ENCODE measurements at regions not wholly inside any gene's neighbourhood (a gene's known extent, or its start where the extent isn't known, plus 50 kb on each side); places are given as distances from the start of the nearest gene placed in this dataset.

DNA sequence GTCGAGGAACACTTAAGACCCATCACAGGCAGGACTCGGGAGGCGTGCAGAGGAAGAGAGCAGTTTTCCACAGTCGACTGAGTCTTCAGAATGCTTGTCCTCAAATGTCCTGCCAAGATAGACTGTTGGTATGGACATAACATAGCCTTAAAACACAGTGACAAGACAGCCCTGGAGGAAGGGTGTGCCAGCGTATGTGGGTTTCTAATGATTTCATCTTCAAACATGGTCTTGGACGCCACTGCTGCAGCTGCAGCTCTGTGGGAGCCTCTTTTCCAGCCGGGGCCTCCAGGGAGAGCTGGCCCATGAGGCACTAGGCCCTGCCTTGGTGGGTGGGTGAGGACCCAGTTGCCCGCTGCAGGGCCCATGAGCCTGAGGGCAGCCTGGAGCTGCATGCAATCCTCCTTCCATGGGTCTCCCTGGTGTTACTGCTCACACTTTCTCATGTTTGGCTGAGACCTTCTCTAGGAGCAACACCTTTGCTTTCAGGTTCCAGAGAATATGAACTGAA lies 198.6 kb downstream of the KLF13 start:
- Histone ChIP-seq H3K27me3 (replicated peaks; ENCODE audit: insufficient read depth) (no peaks in the 10 kb centered on the region), H3K4me2 (ENCODE audit: unreplicated experiment) (no peak overlapping the region), H2AFZ (no peak overlapping the region), H3K9ac (no peak overlapping the region), H3K79me2 (ENCODE audit: insufficient read depth) (no peaks in the 10 kb centered on the region), H4K20me1 (ENCODE audit: insufficient read depth) (no peaks in the 10 kb centered on the region), H3K36me3 (ENCODE audit: low read depth) (no peaks in the 10 kb centered on the region), H3K9me3 (ENCODE audit: low read depth) (no peaks in the 10 kb centered on the region), H3F3A (ENCODE audit: insufficient read depth) (no peaks in the 10 kb centered on the region), H3K4me3 (no peak overlapping the region), H3K9me2 (ENCODE audit: insufficient read depth) (no peaks in the 10 kb centered on the region), H3K4me1 (ENCODE audit: insufficient read depth) (no peaks in the 10 kb centered on the region), H3K27ac (no peak overlapping the region)
- 32 to 38% methylated on average over 8 of the region's 8 CpGs for WGBS, 2 experiments (ENCODE audit: low coverage in 1 of 2, low lambda C conversion rate in 2 of 2, missing lambda C conversion rate in 2 of 2)
- DNase-seq, result no peak
- in situ Hi-C loops (cut with MboI), result no loop called here
- no peak for TF ChIP-seq EZH2phosphoT487 (IDR thresholded peaks at IDR 0.05; ENCODE audit: insufficient read depth, low read depth)
- no peak for TF ChIP-seq EZH2 (IDR thresholded peaks at IDR 0.05; ENCODE audit: insufficient read depth, poor library complexity, severe bottlenecking)

- no peaks in the 10 kb centered on the region for H3K79me2 ChIP-seq (ENCODE audit: insufficient read depth)
- H3K9me3 ChIP-seq (ENCODE audit: low read depth), result no peaks in the 10 kb centered on the region
- no peak for TF ChIP-seq EZH2phosphoT487 (IDR thresholded peaks at IDR 0.05; ENCODE audit: insufficient read depth, low read depth)
- no peak for TF ChIP-seq EZH2 (IDR thresholded peaks at IDR 0.05; ENCODE audit: insufficient read depth, poor library complexity, severe bottlenecking)
- H3K4me3 ChIP-seq, result no peak overlapping the region
- no peak overlapping the region for H2AFZ ChIP-seq
- no peaks in the 10 kb centered on the region for H3K4me1 ChIP-seq (ENCODE audit: insufficient read depth)
- H3K36me3 ChIP-seq (ENCODE audit: low read depth), result no peaks in the 10 kb centered on the region
- DNase-seq, result no peak
- H3F3A ChIP-seq (ENCODE audit: insufficient read depth), result no peaks in the 10 kb centered on the region
- 60 to 68% methylated on average over 17 to 18 of the region's 18 CpGs for WGBS, 2 experiments (ENCODE audit: low coverage in 1 of 2, low lambda C conversion rate in 2 of 2, missing lambda C conversion rate in 2 of 2)
- in situ Hi-C loops (cut with MboI), result no loop called here
- no peak overlapping the region for H3K9ac ChIP-seq
- no peaks in the 10 kb centered on the region for H4K20me1 ChIP-seq (ENCODE audit: insufficient read depth)
- no peaks in the 10 kb centered on the region for H3K9me2 ChIP-seq (ENCODE audit: insufficient read depth)
- H3K27ac ChIP-seq, result no peak overlapping the region
- no peaks in the 10 kb centered on the region for H3K27me3 ChIP-seq (replicated peaks; ENCODE audit: insufficient read depth)
- H3K4me2 ChIP-seq (ENCODE audit: unreplicated experiment), result no peak overlapping the region
Observed at GRCh38 chr15:31525988-31526665, 199.5 kb downstream of the KLF13 start.

GRCh38 chr15:31526916-31527690 lies 200.5 kb downstream of the KLF13 start:
- H2AFZ ChIP-seq, result no peak overlapping the region
- no peaks in the 10 kb centered on the region for H3K27me3 ChIP-seq (replicated peaks; ENCODE audit: insufficient read depth)
- TF ChIP-seq EZH2 (IDR thresholded peaks at IDR 0.05; ENCODE audit: insufficient read depth, poor library complexity, severe bottlenecking) (no peak), EZH2phosphoT487 (IDR thresholded peaks at IDR 0.05; ENCODE audit: insufficient read depth, low read depth) (no peak)
- H3K4me3 ChIP-seq, result no peak overlapping the region
- no peak overlapping the region for H3K4me2 ChIP-seq (ENCODE audit: unreplicated experiment)
- H3K36me3 ChIP-seq (ENCODE audit: low read depth), result no peaks in the 10 kb centered on the region
- H3K9me3 ChIP-seq (ENCODE audit: low read depth), result no peaks in the 10 kb centered on the region
- H3K9me2 ChIP-seq (ENCODE audit: insufficient read depth), result no peaks in the 10 kb centered on the region
- no peak overlapping the region for H3K9ac ChIP-seq
- no peak overlapping the region for H3K27ac ChIP-seq
- H3F3A ChIP-seq (ENCODE audit: insufficient read depth), result no peaks in the 10 kb centered on the region
- H3K79me2 ChIP-seq (ENCODE audit: insufficient read depth), result no peaks in the 10 kb centered on the region
- H4K20me1 ChIP-seq (ENCODE audit: insufficient read depth), result no peaks in the 10 kb centered on the region
- H3K4me1 ChIP-seq (ENCODE audit: insufficient read depth), result no peaks in the 10 kb centered on the region
- 62 to 68% methylated on average over 15 of the region's 15 CpGs for WGBS, 2 experiments (ENCODE audit: low coverage in 1 of 2, low lambda C conversion rate in 2 of 2, missing lambda C conversion rate in 2 of 2)
- DNase-seq, result no peak
- in situ Hi-C loops (cut with MboI), result no loop called here

GRCh38 chr15:31528846-31529245 lies 202.2 kb downstream of the KLF13 start:
- Histone ChIP-seq H3K4me1 (ENCODE audit: insufficient read depth) (no peaks in the 10 kb centered on the region), H2AFZ (no peak overlapping the region), H3K9me3 (ENCODE audit: low read depth) (no peaks in the 10 kb centered on the region), H4K20me1 (ENCODE audit: insufficient read depth) (no peaks in the 10 kb centered on the region), H3K36me3 (ENCODE audit: low read depth) (no peaks in the 10 kb centered on the region), H3K4me2 (ENCODE audit: unreplicated experiment) (no peak overlapping the region), H3K27ac (no peak overlapping the region), H3K9ac (no peak overlapping the region), H3K27me3 (replicated peaks; ENCODE audit: insufficient read depth) (no peaks in the 10 kb centered on the region), H3K4me3 (no peak overlapping the region), H3K9me2 (ENCODE audit: insufficient read depth) (no peaks in the 10 kb centered on the region), H3K79me2 (ENCODE audit: insufficient read depth) (no peaks in the 10 kb centered on the region), H3F3A (ENCODE audit: insufficient read depth) (no peaks in the 10 kb centered on the region)
- DNase-seq, result no peak
- no peak for TF ChIP-seq EZH2 (IDR thresholded peaks at IDR 0.05; ENCODE audit: insufficient read depth, poor library complexity, severe bottlenecking)
- no peak for TF ChIP-seq EZH2phosphoT487 (IDR thresholded peaks at IDR 0.05; ENCODE audit: insufficient read depth, low read depth)
- WGBS, 2 experiments (ENCODE audit: low coverage in 1 of 2, low lambda C conversion rate in 2 of 2, missing lambda C conversion rate in 2 of 2), result 63 to 65% methylated on average over 2 of the region's 2 CpGs
- in situ Hi-C loops (cut with MboI), result no loop called here

Measured in GM23248 (cell line).